IMR-90 (cell line): ENCODE measurements at regions not wholly inside any gene's neighbourhood (a gene's known extent, or its start where the extent isn't known, plus 50 kb on each side); places are given as distances from the start of the nearest gene placed in this dataset.

Experiments
- ATAC-seq: fragments of 200-7000 bp; cut with Tn5 transposase; 2 replicates; pipeline ENCODE4 v1.9.1; 2020; ENCODE audit warnings: low read depth, mild to moderate bottlenecking, moderate library complexity
- BruUV-seq: library from RNA; stranded (reverse); fragments of 400-500 nt; replicated peaks from 2 replicates; lab custom pipeline; 2021; lab: Mats Ljungman, UMichigan
- CTCF ChIA-PET: fragments of 300-600 bp; formaldehyde crosslinking; extraction: SDS; loops from one replicate; lab custom pipeline; 2021; ENCODE audit warnings: antibody characterized with exemption; lab: Yijun Ruan, JAX
- POLR2A ChIA-PET: fragments of 300-600 bp; sonication (Branson Sonifier 250); formaldehyde crosslinking; loops from one replicate; lab custom pipeline; 2022; ENCODE audit warnings: antibody characterized with exemption; ENCODE audit not compliant: unreplicated experiment; lab: Charles Lee
- DNase-seq: peaks from one replicate; pipeline ENCODE4 v3.0.0; 2013
- H2AFZ ChIP-seq: replicated peaks from 2 replicates; pipeline ENCODE3; 2013; ENCODE audit warnings: low read length, mild to moderate bottlenecking; ENCODE audit not compliant: poor library complexity
- H2AK5ac ChIP-seq: 2 replicates; pipeline ENCODE4 v1.6.1; 2013; ENCODE audit warnings: low read depth, low read length, inconsistent platforms
- H2AK9ac ChIP-seq: replicated peaks from 2 replicates; pipeline ENCODE3; 2013; ENCODE audit warnings: mild to moderate bottlenecking, low read depth, low read length, moderate library complexity; ENCODE audit not compliant: poor library complexity
- H2BK120ac ChIP-seq: 2 replicates; pipeline ENCODE4 v1.6.1; 2013; ENCODE audit warnings: low read depth, low read length, inconsistent platforms
- H2BK15ac ChIP-seq: 3 replicates; pipeline ENCODE4 v1.6.1; 2013; ENCODE audit warnings: low read depth, low read length, inconsistent platforms
- H2BK20ac ChIP-seq: 2 replicates; pipeline ENCODE4 v1.6.1; 2013; ENCODE audit warnings: low read depth, mild to moderate bottlenecking, inconsistent platforms, low read length, moderate library complexity
- H2BK5ac ChIP-seq: 2 replicates; pipeline ENCODE4 v1.6.1; 2013; ENCODE audit warnings: mild to moderate bottlenecking, low read depth, low read length, inconsistent platforms; ENCODE audit not compliant: poor library complexity, severe bottlenecking
- H3K14ac ChIP-seq: replicated peaks from 2 replicates; pipeline ENCODE4 v1.6.1; 2013; ENCODE audit warnings: low read depth, low read length, inconsistent platforms
- H3K18ac ChIP-seq: 2 replicates; pipeline ENCODE4 v1.6.1; 2013; ENCODE audit warnings: low read depth, low read length, control low read depth
- H3K23ac ChIP-seq: 2 replicates; pipeline ENCODE4 v1.6.1; 2013; ENCODE audit warnings: low read depth, low read length, inconsistent platforms
- H3K27ac ChIP-seq: 2 replicates; pipeline ENCODE4 v1.5.1; 2013; ENCODE audit warnings: mild to moderate bottlenecking, control low read depth, low read length; ENCODE audit not compliant: insufficient read depth
- H3K27me3 ChIP-seq: 2 replicates; pipeline ENCODE4 v1.6.1; 2013; ENCODE audit warnings: low read length; ENCODE audit not compliant: control insufficient read depth, insufficient read depth
- H3K36me3 ChIP-seq: 2 replicates; pipeline ENCODE4 v1.6.1; 2013; ENCODE audit warnings: low read length, mixed read lengths; ENCODE audit not compliant: control insufficient read depth, insufficient read depth
- H3K4ac ChIP-seq: 2 replicates; pipeline ENCODE4 v1.6.1; 2013; ENCODE audit warnings: low read depth, low read length, inconsistent platforms
- H3K4me1 ChIP-seq: 2 replicates; pipeline ENCODE4 v1.6.1; 2013; ENCODE audit warnings: low read length, mixed read lengths; ENCODE audit not compliant: control insufficient read depth, insufficient read depth
- H3K4me2 ChIP-seq: 2 replicates; pipeline ENCODE4 v1.6.1; 2013; ENCODE audit warnings: low read depth, mild to moderate bottlenecking, control low read depth, low read length, moderate library complexity
- H3K4me3 ChIP-seq: 2 replicates; pipeline ENCODE4 v1.5.1; 2013; ENCODE audit warnings: low read depth, mild to moderate bottlenecking, control low read depth, low read length, moderate library complexity; ENCODE audit not compliant: insufficient read depth
- H3K56ac ChIP-seq: 2 replicates; pipeline ENCODE4 v1.6.1; 2013; ENCODE audit warnings: low read length, inconsistent platforms; ENCODE audit not compliant: insufficient read depth; ENCODE audit errors: extremely low read depth
- H3K79me1 ChIP-seq, 2 experiments: 2 replicates each; pipeline ENCODE4 v1.6.1; 2013; ENCODE audit warnings: low read length in 2 of 2, inconsistent platforms in 1 of 2, low read depth in 1 of 2
- H3K9ac ChIP-seq: 2 replicates; pipeline ENCODE4 v1.6.1; 2013; ENCODE audit warnings: low read depth, low read length, control low read depth
- H3K9me1 ChIP-seq: 2 replicates; pipeline ENCODE4 v1.6.1; 2013; ENCODE audit warnings: low read length, inconsistent platforms; ENCODE audit not compliant: insufficient read depth
- H3K9me3 ChIP-seq: 2 replicates; pipeline ENCODE4 v1.6.1; 2013; ENCODE audit warnings: low read length; ENCODE audit not compliant: control insufficient read depth, insufficient read depth
- H4K20me1 ChIP-seq: 2 replicates; pipeline ENCODE4 v1.6.1; 2013; ENCODE audit warnings: low read length, inconsistent platforms; ENCODE audit not compliant: insufficient read depth
- H4K5ac ChIP-seq: 2 replicates; pipeline ENCODE4 v1.6.1; 2013; ENCODE audit warnings: mild to moderate bottlenecking, low read depth, low read length, control low read depth
- H4K8ac ChIP-seq, 2 experiments: 2 replicates each; pipeline ENCODE4 v1.6.1; 2013; ENCODE audit warnings: low read depth in 2 of 2, low read length in 2 of 2, control low read depth in 1 of 2, inconsistent platforms in 1 of 2
- H4K91ac ChIP-seq: 2 replicates; pipeline ENCODE4 v1.6.1; 2013; ENCODE audit warnings: low read depth, low read length, inconsistent platforms; ENCODE audit not compliant: insufficient read depth
- BHLHE40 ChIP-seq: fragments of 150-350 bp; IDR thresholded peaks from 2 replicates; pipeline ENCODE4 v1.6.1; 2016; ENCODE audit warnings: mild to moderate bottlenecking, low read depth, low read length
- FOS ChIP-seq: fragments of 150-350 bp; IDR thresholded peaks from 2 replicates; pipeline ENCODE4 v1.6.1; 2016; ENCODE audit warnings: low read depth, low read length
- MAFK ChIP-seq: IDR thresholded peaks from 2 replicates; pipeline ENCODE4 v1.6.1; 2012; ENCODE audit warnings: low read depth, low read length, improper control_type of control experiment
- MAZ ChIP-seq: IDR thresholded peaks from 2 replicates; pipeline ENCODE4 v1.6.1; 2012; ENCODE audit warnings: low read depth, mild to moderate bottlenecking, low read length, improper control_type of control experiment, moderate library complexity, borderline replicate concordance
- POLR2A ChIP-seq: IDR thresholded peaks from 2 replicates; pipeline ENCODE4 v1.6.1; 2012; ENCODE audit warnings: mild to moderate bottlenecking, low read depth, low read length
- RCOR1 ChIP-seq: IDR thresholded peaks from 2 replicates; pipeline ENCODE4 v1.6.1; 2012; ENCODE audit warnings: mild to moderate bottlenecking, low read length, improper control_type of control experiment; ENCODE audit not compliant: insufficient replicate concordance
- SMC3 ChIP-seq: fragments of 150-350 bp; IDR thresholded peaks from 2 replicates; pipeline ENCODE4 v1.6.1; 2016; ENCODE audit warnings: low read depth, mild to moderate bottlenecking, antibody characterized with exemption, low read length, moderate library complexity
- WGBS, 2 experiments: methylation state at CpG; one replicate each; pipeline versions ENCODE4 v1.1.5 to v1.1.7; 2013; ENCODE audit warnings: missing lambda C conversion rate in 2 of 2; ENCODE audit not compliant: insufficient read length in 1 of 2; ENCODE audit errors: extremely low coverage in 2 of 2; 5-methylcytosine and 5-hydroxymethylcytosine counted together
- dilution Hi-C: fragments of 300-500 bp; cut with HindIII; formaldehyde crosslinking; loops from one replicate; pipeline ENCODE4 v1.14.3; 2018; ENCODE audit warnings: low sequenced_read_pairs; ENCODE audit not compliant: unreplicated experiment
- in situ Hi-C: fragments of 300-500 bp; cut with MboI; formaldehyde crosslinking; loops from 3 replicates; pipeline ENCODE4 v1.14.3; 2019; ENCODE audit warnings: low sequenced_read_pairs, inconsistent platforms, mixed read lengths
- intact Hi-C: fragments of 100-400 bp; cut with micrococcal nuclease; formaldehyde crosslinking; loops from 2 replicates; pipeline ENCODE4 v1.10.0; 2022
- TF ChIP-seq, protein P1 (sequence below): fragments of 150-350 bp; IDR thresholded peaks from 2 replicates; pipeline ENCODE4 v1.6.1; 2016; ENCODE audit warnings: low read depth, mild to moderate bottlenecking, low read length, moderate library complexity, borderline replicate concordance

DNA sequence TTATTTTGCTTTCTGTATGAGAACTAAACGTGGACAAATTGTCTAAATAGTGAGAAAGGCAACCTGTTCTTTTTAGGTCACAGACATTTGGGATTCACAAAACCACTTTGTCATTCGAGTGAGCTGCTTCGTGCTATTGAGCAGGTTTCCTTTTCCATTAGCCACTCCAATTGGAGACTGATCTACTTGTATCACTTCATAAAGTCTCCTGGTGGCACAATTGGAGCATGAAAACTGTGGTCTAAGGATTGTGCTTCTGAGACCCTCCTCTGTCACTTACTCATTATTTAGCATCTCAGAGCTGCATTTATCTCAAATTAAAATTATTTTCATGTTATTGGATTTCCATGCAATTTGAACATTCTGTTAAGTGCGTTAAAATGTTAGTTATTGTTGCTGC is 397.7 kb downstream of the TDRD3 start:
- Histone ChIP-seq H3K4ac (no peak overlapping the region), H3K27me3 (no peaks in the 10 kb centered on the region), H2BK20ac (no peak overlapping the region), H3K36me3 (no peaks in the 10 kb centered on the region), H2AFZ (no peak overlapping the region), H3K27ac (no peak overlapping the region), H3K18ac (no peak overlapping the region), H4K91ac (no peak overlapping the region), H4K5ac (no peak overlapping the region), H2BK120ac (no peak overlapping the region), H2BK15ac (no peak overlapping the region), H4K8ac (no peak overlapping the region), H4K20me1 (no peaks in the 10 kb centered on the region), H3K9ac (no peak overlapping the region), H2BK5ac (no peak overlapping the region), H3K4me3 (no peak overlapping the region), H3K56ac (no peak overlapping the region), H3K79me1 (no peaks in the 10 kb centered on the region), H3K9me1 (no peaks in the 10 kb centered on the region), H2AK9ac (no peak overlapping the region), H3K23ac (no peak overlapping the region), H3K14ac (no peak overlapping the region), H3K4me2 (no peak overlapping the region), H3K4me1 (no peaks in the 10 kb centered on the region), H3K9me3 (peaks cover 8% of the 10 kb centered on the region; the same call in 1 of the 2 replicates), H2AK5ac (no peak overlapping the region)
- POLR2A ChIA-PET, result no interaction called here
- DNase-seq (no peak), ATAC-seq (no peak)
- intact Hi-C loops (no loop called here), in situ Hi-C loops (no loop called here), dilution Hi-C loops (no loop called here)
- TF ChIP-seq SMC3 (no peak), FOS (no peak), MAZ (no peak), MAFK (no peak), BHLHE40 (no peak), POLR2A (no peak), RCOR1 (no peak)
- TF ChIP-seq, protein P1, sequence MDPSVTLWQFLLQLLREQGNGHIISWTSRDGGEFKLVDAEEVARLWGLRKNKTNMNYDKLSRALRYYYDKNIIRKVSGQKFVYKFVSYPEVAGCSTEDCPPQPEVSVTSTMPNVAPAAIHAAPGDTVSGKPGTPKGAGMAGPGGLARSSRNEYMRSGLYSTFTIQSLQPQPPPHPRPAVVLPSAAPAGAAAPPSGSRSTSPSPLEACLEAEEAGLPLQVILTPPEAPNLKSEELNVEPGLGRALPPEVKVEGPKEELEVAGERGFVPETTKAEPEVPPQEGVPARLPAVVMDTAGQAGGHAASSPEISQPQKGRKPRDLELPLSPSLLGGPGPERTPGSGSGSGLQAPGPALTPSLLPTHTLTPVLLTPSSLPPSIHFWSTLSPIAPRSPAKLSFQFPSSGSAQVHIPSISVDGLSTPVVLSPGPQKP, result no peak
- BruUV-seq, result no TSS peak
- CTCF ChIA-PET, result no interaction called here
- no CpG with 5 or more reads among the region's 4 CpGs for WGBS, 2 experiments
